ENCODE measurements at regions not wholly inside any gene's neighbourhood (a gene's known extent, or its start where the extent isn't known, plus 50 kb on each side); places are given as distances from the start of the nearest gene placed in this dataset.

DNA sequence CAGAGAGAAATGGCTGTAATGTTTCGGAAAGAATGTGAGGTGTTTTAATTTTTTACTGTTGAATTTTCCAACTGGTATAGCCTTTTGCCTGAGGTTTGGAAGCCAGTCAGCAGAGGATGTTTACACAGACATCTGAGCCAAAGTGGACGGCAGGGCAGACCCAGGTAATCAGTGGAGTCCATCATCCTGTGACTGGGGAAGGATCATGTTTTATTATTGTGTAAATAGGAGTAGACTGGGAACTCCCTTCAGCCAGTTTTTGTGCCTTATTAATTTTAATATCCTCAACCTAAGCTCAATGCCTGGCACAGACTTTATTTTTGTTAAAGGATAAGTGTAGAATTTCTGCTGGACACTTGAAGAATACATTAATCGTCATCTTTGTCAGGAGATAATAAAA is 142.0 kb upstream of the GAREM1 start:
- Mint-ChIP-seq H3K27ac (no peak overlapping the region), H3K4me1 (ENCODE audit: low read depth) (no peaks in the 10 kb centered on the region), H3K4me3 (no peak overlapping the region), H3K36me3 (ENCODE audit: low read depth) (no peaks in the 10 kb centered on the region), H3K27me3 (peaks cover 14% of the 10 kb centered on the region), H3K9me3 (no peaks in the 10 kb centered on the region)
- Histone ChIP-seq H3K4me3 (ENCODE audit: low read length) (no peak overlapping the region), H3K9me3 (ENCODE audit: control insufficient read depth in 1 of 2, insufficient read depth in 1 of 2, low read length in 2 of 2) (peaks cover 0 to 3% of the 10 kb centered on the region in 2 experiments), H3K27me3 (ENCODE audit: control insufficient read depth in 1 of 2, insufficient read depth in 2 of 2, low read length in 2 of 2) (peaks cover 0 to 2% of the 10 kb centered on the region in 2 experiments), H3K27ac (ENCODE audit: low read depth in 1 of 2, low read length in 2 of 2) (no peak overlapping the region), H3K4me1 (ENCODE audit: insufficient read depth, low read length) (no peaks in the 10 kb centered on the region), H3K36me3 (ENCODE audit: insufficient read depth, low read length) (no peaks in the 10 kb centered on the region)
- no peak for DNase-seq
- ChIA-PET CTCF (no interaction called here), POLR2A (no interaction called here)
- TF ChIP-seq, protein P1, sequence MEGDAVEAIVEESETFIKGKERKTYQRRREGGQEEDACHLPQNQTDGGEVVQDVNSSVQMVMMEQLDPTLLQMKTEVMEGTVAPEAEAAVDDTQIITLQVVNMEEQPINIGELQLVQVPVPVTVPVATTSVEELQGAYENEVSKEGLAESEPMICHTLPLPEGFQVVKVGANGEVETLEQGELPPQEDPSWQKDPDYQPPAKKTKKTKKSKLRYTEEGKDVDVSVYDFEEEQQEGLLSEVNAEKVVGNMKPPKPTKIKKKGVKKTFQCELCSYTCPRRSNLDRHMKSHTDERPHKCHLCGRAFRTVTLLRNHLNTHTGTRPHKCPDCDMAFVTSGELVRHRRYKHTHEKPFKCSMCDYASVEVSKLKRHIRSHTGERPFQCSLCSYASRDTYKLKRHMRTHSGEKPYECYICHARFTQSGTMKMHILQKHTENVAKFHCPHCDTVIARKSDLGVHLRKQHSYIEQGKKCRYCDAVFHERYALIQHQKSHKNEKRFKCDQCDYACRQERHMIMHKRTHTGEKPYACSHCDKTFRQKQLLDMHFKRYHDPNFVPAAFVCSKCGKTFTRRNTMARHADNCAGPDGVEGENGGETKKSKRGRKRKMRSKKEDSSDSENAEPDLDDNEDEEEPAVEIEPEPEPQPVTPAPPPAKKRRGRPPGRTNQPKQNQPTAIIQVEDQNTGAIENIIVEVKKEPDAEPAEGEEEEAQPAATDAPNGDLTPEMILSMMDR (IDR thresholded peaks at IDR 0.05), result no peak
- no peak for ATAC-seq (ENCODE audit: poor library complexity)
- intact Hi-C loops (cut with DNase I, micrococcal nuclease), result no loop called here

DNA sequence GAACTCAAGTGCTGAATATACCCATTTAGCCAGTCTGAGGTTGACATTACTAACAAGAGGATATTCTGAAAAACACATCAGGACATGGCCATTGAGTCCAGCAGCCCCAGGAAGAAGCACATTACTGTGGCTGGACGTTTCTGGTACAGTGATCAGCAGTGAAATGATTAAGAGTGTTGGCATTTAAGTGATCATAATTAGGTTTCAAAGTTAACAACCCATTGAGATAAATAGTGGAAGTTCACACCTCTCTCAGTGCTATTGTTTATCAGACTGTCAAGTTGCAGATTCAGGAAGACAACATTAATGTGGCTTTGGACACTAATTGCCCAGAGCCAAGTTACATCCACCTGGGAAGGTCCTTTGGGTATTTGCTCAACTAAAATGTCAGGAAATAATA is 139.5 kb upstream of the GAREM1 start:
- Histone ChIP-seq H3K4me1 (ENCODE audit: insufficient read depth, low read length) (no peaks in the 10 kb centered on the region), H3K27me3 (ENCODE audit: control insufficient read depth in 1 of 2, insufficient read depth in 2 of 2, low read length in 2 of 2) (peaks cover 0 to 6% of the 10 kb centered on the region in 2 experiments), H3K36me3 (ENCODE audit: insufficient read depth, low read length) (no peaks in the 10 kb centered on the region), H3K27ac (ENCODE audit: low read depth in 1 of 2, low read length in 2 of 2) (no peak overlapping the region), H3K9me3 (ENCODE audit: control insufficient read depth in 1 of 2, insufficient read depth in 1 of 2, low read length in 2 of 2) (peaks cover 0 to 3% of the 10 kb centered on the region in 2 experiments), H3K4me3 (ENCODE audit: low read length) (no peak overlapping the region)
- no peak for ATAC-seq (ENCODE audit: poor library complexity)
- H3K4me1 Mint-ChIP-seq (ENCODE audit: low read depth), result no peaks in the 10 kb centered on the region
- no peak overlapping the region for H3K27ac Mint-ChIP-seq
- POLR2A ChIA-PET, result no interaction called here
- CTCF ChIA-PET, result no interaction called here
- intact Hi-C loops (cut with DNase I, micrococcal nuclease), result no loop called here
- TF ChIP-seq, protein P1 (IDR thresholded peaks at IDR 0.05), result no peak
- H3K27me3 Mint-ChIP-seq, result peaks cover 25% of the 10 kb centered on the region
- no peak overlapping the region for H3K4me3 Mint-ChIP-seq
- no peak for DNase-seq
- no peaks in the 10 kb centered on the region for H3K9me3 Mint-ChIP-seq
- no peaks in the 10 kb centered on the region for H3K36me3 Mint-ChIP-seq (ENCODE audit: low read depth)

DNA sequence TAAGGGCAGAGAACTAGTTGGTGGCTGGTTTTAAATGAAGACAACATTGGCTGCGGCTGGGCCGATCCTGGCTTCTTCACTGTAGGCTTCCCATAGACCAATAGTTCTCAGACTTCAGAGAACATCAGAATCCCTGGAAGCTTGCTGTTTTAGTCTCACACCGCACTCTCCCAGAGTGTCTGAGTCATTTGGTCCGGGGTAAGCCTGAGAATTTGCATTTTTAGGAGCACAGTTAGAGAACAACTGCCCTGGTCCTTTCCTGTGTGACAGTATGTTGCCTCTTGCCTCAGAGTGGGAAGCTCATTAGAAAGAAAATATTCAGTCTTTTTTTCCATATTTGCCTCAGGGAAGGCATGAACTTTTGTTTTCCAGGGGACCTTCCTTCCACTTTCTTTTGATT is 137.1 kb upstream of the GAREM1 start:
- H3K4me3 Mint-ChIP-seq, result no peak overlapping the region
- ATAC-seq (ENCODE audit: poor library complexity) (no peak), DNase-seq (no peak)
- Histone ChIP-seq H3K27ac (ENCODE audit: low read depth in 1 of 2, low read length in 2 of 2) (no peak overlapping the region), H3K27me3 (ENCODE audit: control insufficient read depth in 1 of 2, insufficient read depth in 2 of 2, low read length in 2 of 2) (peaks cover 0 to 4% of the 10 kb centered on the region in 2 experiments), H3K9me3 (ENCODE audit: control insufficient read depth in 1 of 2, insufficient read depth in 1 of 2, low read length in 2 of 2) (peaks cover 0 to 3% of the 10 kb centered on the region in 2 experiments), H3K4me1 (ENCODE audit: insufficient read depth, low read length) (no peaks in the 10 kb centered on the region), H3K4me3 (ENCODE audit: low read length) (no peak overlapping the region), H3K36me3 (ENCODE audit: insufficient read depth, low read length) (no peaks in the 10 kb centered on the region)
- H3K4me1 Mint-ChIP-seq (ENCODE audit: low read depth), result no peaks in the 10 kb centered on the region
- ChIA-PET CTCF (no interaction called here), POLR2A (no interaction called here)
- H3K9me3 Mint-ChIP-seq, result no peaks in the 10 kb centered on the region
- intact Hi-C loops (cut with DNase I, micrococcal nuclease), result no loop called here
- H3K36me3 Mint-ChIP-seq (ENCODE audit: low read depth), result no peaks in the 10 kb centered on the region
- TF ChIP-seq, protein P1 (IDR thresholded peaks at IDR 0.05), result no peak
- H3K27ac Mint-ChIP-seq, result no peak overlapping the region
- H3K27me3 Mint-ChIP-seq, result peaks cover 25% of the 10 kb centered on the region
